ELR (cell line): ENCODE measurements at regions not wholly inside any gene's neighbourhood (a gene's known extent, or its start where the extent isn't known, plus 50 kb on each side); places are given as distances from the start of the nearest gene placed in this dataset.

Experiments used
- DNase-seq: peaks from one replicate; pipeline ENCODE4 v3.0.0-alpha.2; 2015; ENCODE audit warnings: low read depth

GRCh38 chr20:50313827-50314677 is 123.4 kb downstream of the CEBPB start:
- no peak for DNase-seq

DNA sequence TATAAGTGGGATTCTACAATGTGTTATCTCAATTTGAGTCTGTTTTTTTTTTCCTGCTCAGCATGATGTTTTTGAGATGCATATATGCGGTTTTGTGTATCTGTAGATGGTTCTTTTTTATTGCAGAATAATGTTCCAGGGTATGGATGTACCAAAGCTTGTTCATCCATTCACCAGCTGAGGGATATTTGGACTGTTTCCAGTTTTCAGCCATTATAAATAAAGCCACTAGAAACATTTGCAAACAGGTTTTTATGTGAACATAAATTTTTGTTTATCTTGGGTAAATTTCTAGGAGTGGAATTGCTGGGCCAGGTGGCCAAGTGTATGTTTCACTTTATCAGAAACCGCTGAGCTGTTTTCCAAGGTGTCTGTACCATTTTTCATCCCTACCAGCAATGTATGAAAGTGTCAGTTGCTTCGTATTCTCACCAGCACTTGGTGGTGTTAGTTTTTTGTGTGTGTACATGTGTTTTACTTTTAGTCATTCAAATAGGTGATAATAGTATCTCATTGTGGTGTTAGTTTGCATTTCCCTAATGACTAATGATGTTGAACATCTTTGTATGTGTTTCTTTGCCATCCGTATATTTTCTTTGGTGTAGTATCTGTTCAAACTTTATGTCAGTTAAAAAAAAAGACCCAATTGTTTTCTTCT is 124.2 kb downstream of the CEBPB start:
- DNase-seq: no peak

GRCh38 chr20:50315586-50316551 is 125.2 kb downstream of the CEBPB start:
- DNase-seq: no peak

- no peak for DNase-seq
Measured at GRCh38 chr20:50317116-50317515, 126.5 kb downstream of the CEBPB start.

DNA sequence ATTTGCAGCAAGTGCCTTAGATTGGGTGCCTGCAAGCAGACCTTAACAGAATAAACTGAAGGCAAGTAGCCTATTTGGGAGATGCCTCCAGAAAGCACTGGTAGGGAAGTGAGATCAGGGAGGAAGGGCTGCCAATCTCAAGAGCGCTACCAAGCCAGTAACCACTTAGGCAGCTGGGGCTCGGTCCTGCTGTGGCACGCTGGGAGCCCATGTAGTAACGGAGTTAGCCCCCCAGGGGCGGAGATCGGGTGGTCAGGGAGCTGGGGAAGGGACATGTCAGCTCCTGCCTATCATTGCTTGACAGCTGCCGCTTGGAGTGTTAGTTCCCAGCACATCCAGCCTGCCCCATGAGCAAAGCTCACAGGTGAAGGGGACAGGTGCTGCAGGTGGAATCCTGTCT is 127.0 kb downstream of the CEBPB start:
- no peak for DNase-seq

- no peak for DNase-seq
Measured at GRCh38 chr20:50318710-50319109, 128.1 kb downstream of the CEBPB start.

- DNase-seq: no peak
Measured at GRCh38 chr20:50320005-50320900, 129.6 kb downstream of the CEBPB start.

GRCh38 chr20:50320901-50321796 is 130.5 kb downstream of the CEBPB start:
- peak; percentile 98 for DNase-seq

- DNase-seq: no peak
Measured at GRCh38 chr20:50321797-50322480, 131.3 kb downstream of the CEBPB start.

DNA sequence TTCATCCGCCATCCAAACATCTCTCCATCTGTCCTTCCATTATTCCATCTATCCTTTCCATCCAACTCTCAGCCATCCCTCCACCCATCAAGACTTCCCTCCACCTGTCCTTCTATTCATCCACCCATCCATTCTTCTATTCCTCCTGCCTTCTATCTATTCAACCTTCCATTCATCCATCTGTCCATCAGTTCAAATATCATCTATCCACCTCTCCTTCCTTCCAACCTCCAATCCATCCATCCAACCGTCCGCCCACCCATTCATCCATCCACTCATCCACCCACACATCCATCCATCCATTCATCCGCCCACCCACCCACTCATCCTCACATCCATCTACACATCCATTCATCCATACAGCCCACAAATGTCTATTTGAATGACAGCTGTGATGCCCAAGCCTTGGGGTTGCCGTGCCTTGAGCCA is 132.1 kb downstream of the CEBPB start:
- no peak for DNase-seq

DNA sequence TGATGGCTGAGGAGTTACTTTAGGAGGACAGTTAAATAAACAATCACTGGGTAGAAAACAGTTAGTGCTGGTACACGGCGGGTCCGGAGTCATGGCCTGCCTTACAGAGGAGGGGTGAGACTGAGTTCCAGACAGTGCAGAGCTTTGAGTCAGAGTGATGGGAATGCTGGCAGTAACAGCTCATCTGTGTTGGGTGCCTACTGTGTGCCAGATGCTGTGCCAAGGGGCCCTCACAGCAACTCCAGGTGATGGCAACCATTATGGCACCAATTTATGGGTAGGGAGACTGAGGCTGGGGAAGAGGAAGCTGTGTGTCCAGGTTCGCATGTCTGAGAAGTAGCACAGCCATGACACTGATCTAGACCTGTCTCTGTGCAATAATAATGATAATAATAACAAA is 132.6 kb downstream of the CEBPB start:
- peak; percentile 37 for DNase-seq

DNA sequence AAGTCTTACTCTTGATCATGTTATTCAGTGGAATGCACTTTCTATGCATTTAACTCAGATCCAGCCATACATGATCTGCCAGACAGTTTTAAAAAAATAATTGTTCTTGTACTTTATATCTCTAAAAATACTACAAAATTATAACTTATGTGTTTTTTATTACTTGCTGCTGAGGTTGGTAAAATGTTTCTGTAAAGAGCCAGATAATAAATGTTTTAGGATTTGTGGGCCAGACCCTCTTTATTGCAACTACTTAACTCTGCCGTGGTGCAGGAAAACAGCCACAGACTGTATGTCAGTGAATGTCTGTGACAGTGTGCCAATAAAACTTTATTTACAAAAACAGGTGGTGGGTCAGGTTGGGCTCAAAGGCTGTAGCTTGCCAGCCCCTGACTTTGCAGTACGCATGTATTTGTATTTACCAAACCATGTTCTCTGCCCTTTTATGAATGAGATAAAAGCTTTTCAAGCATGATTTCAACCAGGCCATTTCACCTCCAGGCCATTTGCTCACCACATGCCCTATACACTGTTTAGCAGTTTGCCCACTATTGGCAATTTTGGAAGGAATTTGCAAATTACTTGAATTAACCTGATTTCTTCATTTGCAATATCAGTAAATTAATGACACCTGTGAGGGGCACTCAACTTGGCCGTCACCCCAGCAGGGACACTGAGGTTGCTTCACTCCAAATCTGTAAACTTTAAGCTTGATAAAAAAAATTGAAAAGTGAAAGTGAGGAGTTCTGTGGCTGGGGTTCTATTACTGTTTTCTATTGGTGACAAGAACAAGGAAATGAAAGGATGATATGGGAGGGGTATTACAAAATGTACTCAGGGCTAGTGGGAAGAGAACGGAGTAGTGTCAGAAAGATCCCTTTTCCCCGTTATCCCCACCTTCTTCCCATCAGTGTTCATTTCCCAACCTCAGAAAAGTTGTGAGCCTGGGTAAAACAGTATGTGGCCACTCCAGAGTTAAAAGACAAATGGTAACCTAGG is 133.4 kb downstream of the CEBPB start:
- no peak for DNase-seq

GRCh38 chr20:50325215-50325614 is 134.6 kb downstream of the CEBPB start:
- no peak for DNase-seq

DNA sequence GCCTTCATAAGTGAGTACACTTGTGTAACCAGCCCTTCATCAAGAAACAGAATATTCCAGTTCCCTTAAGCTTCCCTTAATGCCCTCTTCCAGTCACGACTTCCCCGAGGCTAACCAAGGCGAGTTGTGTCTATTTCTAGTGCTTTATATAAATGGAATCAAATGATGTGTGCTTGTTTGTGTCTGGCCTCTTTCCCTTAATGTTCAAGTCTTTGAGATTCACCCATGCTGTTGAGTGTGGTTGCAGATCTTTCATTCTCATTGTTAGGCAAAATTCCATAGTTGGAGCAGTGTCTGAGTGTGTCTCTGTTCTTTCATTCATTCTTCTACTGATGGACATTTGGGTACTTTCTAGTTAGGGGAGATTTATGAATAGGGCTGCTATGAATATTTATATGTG is 135.0 kb downstream of the CEBPB start:
- DNase-seq: no peak

GRCh38 chr20:50327666-50328065 is 137.0 kb downstream of the CEBPB start:
- DNase-seq: no peak

DNA sequence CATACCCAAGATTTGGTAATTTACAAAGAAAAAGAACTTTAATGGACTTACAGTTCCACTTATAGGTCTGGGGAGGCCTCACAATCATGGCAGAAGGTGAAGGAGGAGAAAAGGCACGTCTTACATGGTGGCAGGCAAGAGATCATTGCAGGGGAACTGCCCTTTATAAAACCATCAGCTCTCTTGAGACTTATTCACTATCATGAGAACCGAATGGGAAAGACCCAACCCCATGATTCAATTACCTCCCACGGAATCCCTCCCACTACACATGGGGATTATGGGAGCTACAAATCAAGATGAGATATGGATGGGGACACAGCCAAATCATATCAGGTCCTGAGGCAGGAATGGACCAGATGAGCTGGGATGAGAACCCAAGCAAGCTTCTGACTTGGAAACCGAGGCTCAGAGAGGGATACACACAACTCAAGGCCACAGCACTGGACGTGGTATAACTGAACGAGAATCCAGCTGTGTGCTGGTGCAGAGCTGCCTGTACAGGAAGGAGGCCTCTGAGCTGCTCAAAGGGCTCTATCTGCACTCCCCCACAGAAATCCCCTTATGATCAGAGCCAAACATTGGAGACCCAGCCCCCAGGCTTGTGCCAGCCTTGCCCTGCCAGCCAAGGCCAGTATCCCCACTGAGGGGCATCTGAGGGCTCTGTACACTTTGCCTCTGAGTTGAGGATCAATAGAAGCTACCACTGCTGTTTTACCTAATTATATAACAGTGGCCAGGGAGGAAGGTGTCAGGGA is 137.8 kb downstream of the CEBPB start:
- DNase-seq: no peak
